Activated naive CD4-positive, alpha-beta T cell treated with Interleukin-2 at 50 U/mL for 16 hours (primary cell): ENCODE measurements at regions not wholly inside any gene's neighbourhood (a gene's known extent, or its start where the extent isn't known, plus 50 kb on each side); places are given as distances from the start of the nearest gene placed in this dataset.

Experiments
- DNase-seq: peaks from one replicate; pipeline ENCODE4 v3.0.0-alpha.2; 2020

DNA sequence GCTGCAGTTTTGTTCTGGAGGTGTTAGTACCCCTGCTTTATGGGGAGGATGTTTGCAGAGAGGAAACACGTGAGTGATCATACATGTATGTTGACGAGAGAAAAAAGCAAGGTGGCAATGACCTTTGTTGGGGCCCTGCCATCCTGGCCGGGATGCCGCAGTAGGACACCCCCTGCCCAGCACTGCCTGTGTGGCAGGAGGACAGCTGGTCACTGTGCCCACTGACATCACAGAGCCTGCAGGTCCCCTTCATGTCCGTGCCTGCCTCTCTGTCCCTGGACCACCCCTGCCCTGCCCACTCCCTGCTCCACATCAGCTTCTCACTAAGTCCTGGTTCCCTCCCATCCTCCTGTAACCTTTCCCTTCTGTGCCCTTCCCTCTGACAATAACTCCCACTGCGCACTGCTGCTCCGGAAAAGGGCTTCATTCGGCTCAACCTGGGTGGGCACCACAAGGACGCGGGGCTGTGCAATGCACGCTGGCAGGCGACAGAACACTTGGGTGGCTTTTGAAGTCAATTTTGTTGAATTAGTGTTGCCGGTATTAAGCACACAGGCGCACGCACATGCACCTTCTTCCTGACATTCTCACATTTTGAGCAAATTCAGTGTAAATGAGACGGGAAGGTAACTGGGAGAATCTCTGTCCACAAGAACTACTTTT, 51.5 kb upstream of the TWIST2 start:
- DNase-seq, result no peak

DNA sequence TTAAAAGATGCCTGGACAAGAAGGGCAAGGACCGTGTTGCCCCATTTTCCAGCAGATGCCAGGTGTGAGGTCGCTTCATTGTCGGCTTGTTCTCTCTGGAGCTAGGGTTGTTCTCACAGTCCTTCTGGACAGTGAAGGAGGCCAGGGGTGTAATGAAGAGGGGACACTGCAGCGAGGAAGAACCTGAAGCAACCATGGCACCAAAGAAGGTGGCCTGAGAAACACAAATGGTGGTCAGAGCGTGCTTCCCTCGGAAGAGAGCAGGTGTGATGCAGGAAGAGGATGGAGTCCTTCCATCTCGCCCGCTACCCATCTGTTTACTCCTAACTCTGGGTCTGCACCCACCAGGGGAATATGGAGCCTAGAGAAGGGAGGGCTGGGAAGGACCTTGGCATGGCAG, 50.3 kb upstream of the TWIST2 start:
- DNase-seq, result no peak
